Fibroblast of skin of left biceps (primary cell): ENCODE measurements at regions not wholly inside any gene's neighbourhood (a gene's known extent, or its start where the extent isn't known, plus 50 kb on each side); places are given as distances from the start of the nearest gene placed in this dataset.
A peak's percentile ranks its signal among the peaks of the same experiment; 100 is the strongest.

Experiments used
- DNase-seq, 2 experiments: peaks; one replicate each; pipeline ENCODE4 v3.0.0-alpha.2; 2013; ENCODE audit warnings: low read depth in 2 of 2

- peak in 1 of 2 experiments; percentile 14 for DNase-seq
These were observed 207.4 kb downstream of the ADAM29 start for GRCh38 chr4:175125410-175126068.

- DNase-seq = peak in 1 of 2 experiments; percentile 4
These were observed 209.2 kb downstream of the ADAM29 start for GRCh38 chr4:175127314-175127713.

GRCh38 chr4:175129797-175130196 lies 211.6 kb downstream of the ADAM29 start:
- DNase-seq = no peak

GRCh38 chr4:175139205-175139604 lies 221.0 kb downstream of the ADAM29 start:
- DNase-seq = no peak

GRCh38 chr4:175143116-175143515 lies 225.0 kb downstream of the ADAM29 start:
- no peak for DNase-seq

GRCh38 chr4:175146799-175147198 lies 228.6 kb downstream of the ADAM29 start:
- DNase-seq = no peak

- DNase-seq = no peak
These were observed 229.1 kb downstream of the ADAM29 start for GRCh38 chr4:175147233-175147632.

- no peak for DNase-seq
These were observed 247.9 kb downstream of the ADAM29 start for GRCh38 chr4:175166020-175166419.

GRCh38 chr4:175176710-175177109 lies 258.6 kb downstream of the ADAM29 start:
- DNase-seq = no peak

GRCh38 chr4:175190654-175191053 lies 272.5 kb downstream of the ADAM29 start:
- no peak for DNase-seq

GRCh38 chr4:175198056-175198455 lies 279.9 kb downstream of the ADAM29 start:
- no peak for DNase-seq

GRCh38 chr4:175215208-175215607 lies 297.1 kb downstream of the ADAM29 start:
- no peak for DNase-seq

GRCh38 chr4:175215657-175216056 lies 297.5 kb downstream of the ADAM29 start:
- no peak for DNase-seq

GRCh38 chr4:175229154-175229553 lies 311.0 kb downstream of the ADAM29 start:
- DNase-seq = no peak

GRCh38 chr4:175234162-175234561 lies 316.0 kb downstream of the ADAM29 start:
- DNase-seq = no peak

GRCh38 chr4:175238827-175239517 lies 320.8 kb downstream of the ADAM29 start:
- no peak for DNase-seq

GRCh38 chr4:175246941-175247340 lies 328.8 kb downstream of the ADAM29 start:
- DNase-seq = no peak

GRCh38 chr4:175252642-175253041 lies 334.5 kb downstream of the ADAM29 start:
- DNase-seq = no peak

GRCh38 chr4:175253184-175253902 lies 335.2 kb downstream of the ADAM29 start:
- no peak for DNase-seq

- no peak for DNase-seq
These were observed 345.4 kb downstream of the ADAM29 start for GRCh38 chr4:175263537-175263936.

GRCh38 chr4:175271010-175271630 lies 353.0 kb downstream of the ADAM29 start:
- no peak for DNase-seq

GRCh38 chr4:175273995-175274753 lies 356.0 kb downstream of the ADAM29 start:
- DNase-seq = no peak
